ENCODE measurements at regions not wholly inside any gene's neighbourhood (a gene's known extent, or its start where the extent isn't known, plus 50 kb on each side); places are given as distances from the start of the nearest gene placed in this dataset.
"Not testable (repeated sequence)": the region's sequence is repeated elsewhere in the genome, so short reads cannot be mapped to it uniquely, and the experiment has no call there.

DNA sequence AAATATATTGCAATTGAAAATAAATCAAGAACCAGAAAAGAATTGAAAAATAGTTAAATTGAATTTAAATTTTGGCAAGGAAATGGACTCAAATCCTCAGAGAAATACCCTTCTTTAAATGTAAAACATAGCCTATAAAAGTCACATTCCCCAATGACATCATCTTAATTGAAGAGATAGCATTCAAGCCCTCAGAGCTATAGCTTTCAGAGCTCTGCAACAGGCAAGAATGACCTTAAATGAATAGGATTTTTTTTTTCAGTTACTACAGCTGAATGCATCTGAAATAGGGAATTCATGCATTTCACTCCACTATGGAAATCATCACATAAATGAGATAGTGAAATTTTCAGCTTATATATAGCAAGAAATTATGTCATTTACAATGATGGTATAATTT, 1049.0 kb downstream of the OLFM4 start:
- Histone ChIP-seq H3K4me2 (ENCODE audit: low read length) (no peak overlapping the region), H3K9me3 (ENCODE audit: low read length) (no peaks in the 10 kb centered on the region), H3K9ac (ENCODE audit: low read length) (no peak overlapping the region), H2AFZ (ENCODE audit: low read depth, low read length) (no peak overlapping the region), H3K27ac (ENCODE audit: low read length) (no peak overlapping the region), H3F3A (ENCODE audit: insufficient read depth, low read length, poor library complexity, severe bottlenecking) (no peaks in the 10 kb centered on the region), H3K36me3 (ENCODE audit: insufficient read depth, low read length) (no peaks in the 10 kb centered on the region), H3K27me3 (ENCODE audit: insufficient read depth, low read depth, low read length) (no peaks in the 10 kb centered on the region), H3K9me2 (ENCODE audit: insufficient read depth, low read length) (no peaks in the 10 kb centered on the region), H4K20me1 (ENCODE audit: insufficient read depth) (no peaks in the 10 kb centered on the region), H3K4me3 (ENCODE audit: low read length) (no peak overlapping the region), H3K79me2 (replicated peaks; ENCODE audit: insufficient read depth, low read length) (no peaks in the 10 kb centered on the region)
- TF ChIP-seq SMC3 (conservative IDR thresholded peaks at IDR 0.05; ENCODE audit: poor library complexity) (no peak), REST (IDR thresholded peaks at IDR 0.05; ENCODE audit: borderline replicate concordance) (no peak), RAD21 (conservative IDR thresholded peaks at IDR 0.05) (no peak), TAF1 (IDR thresholded peaks at IDR 0.05; ENCODE audit: low read depth) (no peak), POLR2AphosphoS5 (IDR thresholded peaks at IDR 0.05) (no peak), CTCF (IDR thresholded peaks at IDR 0.05; ENCODE audit: poor library complexity, severe bottlenecking) (no peak), EZH2 (IDR thresholded peaks at IDR 0.05; ENCODE audit: borderline replicate concordance, insufficient read depth, low read length, poor library complexity, severe bottlenecking) (no peak), MXI1 (conservative IDR thresholded peaks at IDR 0.05; ENCODE audit: poor library complexity, severe bottlenecking) (no peak), EP300 (conservative IDR thresholded peaks at IDR 0.05; ENCODE audit: poor library complexity, severe bottlenecking) (no peak)

DNA sequence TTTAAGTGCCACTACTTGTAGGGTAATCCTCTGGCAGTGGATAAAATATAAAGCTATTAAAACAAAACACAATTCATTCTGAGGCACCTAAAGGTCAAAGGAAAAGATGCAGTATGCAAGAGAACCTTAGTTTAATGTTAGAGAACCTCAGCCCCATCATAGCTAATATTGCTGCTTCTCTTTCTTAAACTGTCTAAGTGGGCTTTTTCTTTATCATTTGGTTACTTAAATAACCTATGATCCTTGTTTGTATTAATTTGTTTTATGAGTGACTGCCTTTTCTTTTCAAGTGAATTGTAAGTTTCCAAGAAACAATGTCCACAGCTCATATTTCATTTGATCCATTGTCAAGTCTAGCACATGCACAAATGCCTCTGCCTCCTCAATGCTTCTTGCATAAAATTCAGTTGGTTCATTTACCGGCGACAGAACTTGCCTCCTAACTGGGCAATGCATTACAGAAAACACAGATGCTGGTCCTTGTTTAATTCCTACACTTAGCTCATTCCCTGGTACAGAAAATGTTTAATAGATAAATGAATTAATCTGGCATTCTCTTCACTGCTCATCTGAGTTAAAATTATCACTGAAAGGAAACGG, 1049.8 kb downstream of the OLFM4 start:
- no peak overlapping the region for H3K4me2 ChIP-seq (ENCODE audit: low read length)
- no peaks in the 10 kb centered on the region for H3K9me3 ChIP-seq (ENCODE audit: low read length)
- H3K4me3 ChIP-seq (ENCODE audit: low read length), result no peak overlapping the region
- no peak overlapping the region for H3K27ac ChIP-seq (ENCODE audit: low read length)
- no peaks in the 10 kb centered on the region for H4K20me1 ChIP-seq (ENCODE audit: insufficient read depth)
- no peaks in the 10 kb centered on the region for H3F3A ChIP-seq (ENCODE audit: insufficient read depth, low read length, poor library complexity, severe bottlenecking)
- H3K9ac ChIP-seq (ENCODE audit: low read length), result no peak overlapping the region
- TF ChIP-seq CTCF (IDR thresholded peaks at IDR 0.05; ENCODE audit: poor library complexity, severe bottlenecking), result no peak
- no peak for TF ChIP-seq EP300 (conservative IDR thresholded peaks at IDR 0.05; ENCODE audit: poor library complexity, severe bottlenecking)
- TF ChIP-seq POLR2AphosphoS5 (IDR thresholded peaks at IDR 0.05), result no peak
- no peak for TF ChIP-seq TAF1 (IDR thresholded peaks at IDR 0.05; ENCODE audit: low read depth)
- no peak for TF ChIP-seq SMC3 (conservative IDR thresholded peaks at IDR 0.05; ENCODE audit: poor library complexity)
- no peak for TF ChIP-seq MXI1 (conservative IDR thresholded peaks at IDR 0.05; ENCODE audit: poor library complexity, severe bottlenecking)
- no peak for TF ChIP-seq RAD21 (conservative IDR thresholded peaks at IDR 0.05)
- no peak for TF ChIP-seq REST (IDR thresholded peaks at IDR 0.05; ENCODE audit: borderline replicate concordance)
- TF ChIP-seq EZH2 (IDR thresholded peaks at IDR 0.05; ENCODE audit: borderline replicate concordance, insufficient read depth, low read length, poor library complexity, severe bottlenecking), result no peak
- no peaks in the 10 kb centered on the region for H3K36me3 ChIP-seq (ENCODE audit: insufficient read depth, low read length)
- H2AFZ ChIP-seq (ENCODE audit: low read depth, low read length), result no peak overlapping the region
- H3K9me2 ChIP-seq (ENCODE audit: insufficient read depth, low read length), result no peaks in the 10 kb centered on the region
- H3K27me3 ChIP-seq (ENCODE audit: insufficient read depth, low read depth, low read length), result no peaks in the 10 kb centered on the region
- no peaks in the 10 kb centered on the region for H3K79me2 ChIP-seq (replicated peaks; ENCODE audit: insufficient read depth, low read length)

GRCh38 chr13:54082309-54082708, 1053.7 kb downstream of the OLFM4 start:
- not testable (repeated sequence) for H3K4me2 ChIP-seq (ENCODE audit: low read length); H4K20me1 ChIP-seq (ENCODE audit: insufficient read depth); H3K9me3 ChIP-seq (ENCODE audit: low read length); H3K27ac ChIP-seq (ENCODE audit: low read length); H3K9me2 ChIP-seq (ENCODE audit: insufficient read depth, low read length); H3K36me3 ChIP-seq (ENCODE audit: insufficient read depth, low read length); H2AFZ ChIP-seq (ENCODE audit: low read depth, low read length); H3K79me2 ChIP-seq (replicated peaks; ENCODE audit: insufficient read depth, low read length); H3K9ac ChIP-seq (ENCODE audit: low read length); H3K4me3 ChIP-seq (ENCODE audit: low read length); H3F3A ChIP-seq (ENCODE audit: insufficient read depth, low read length, poor library complexity, severe bottlenecking); H3K27me3 ChIP-seq (ENCODE audit: insufficient read depth, low read depth, low read length)
